Breast epithelium (tissue), 4 donors: ENCODE measurements at regions not wholly inside any gene's neighbourhood (a gene's known extent, or its start where the extent isn't known, plus 50 kb on each side); places are given as distances from the start of the nearest gene placed in this dataset.

Experiments used
- DNase-seq, 2 donors: peaks; one replicate each; pipeline ENCODE4 v3.0.0-alpha.2; 2019; ENCODE audit warnings: low spot score in 2 of 2
- H3K27ac ChIP-seq, 2 donors: fragments of 200-600 bp; sonication (generic) in 1 of 2; one replicate each; pipeline ENCODE4 v1.5.1; 2016 to 2019; ENCODE audit warnings: mild to moderate bottlenecking in 1 of 2
- H3K27me3 ChIP-seq, 2 donors: fragments of 200-600 bp; sonication (generic) in 1 of 2; one replicate each; pipeline versions ENCODE4 v1.5.1 to v1.6.0; 2017 to 2019; ENCODE audit warnings: control low read depth in 1 of 2, mild to moderate bottlenecking in 1 of 2
- H3K36me3 ChIP-seq: fragments of 200-600 bp; one replicate; pipeline ENCODE4 v1.5.1; 2019
- H3K4me1 ChIP-seq, 2 donors: fragments of 200-600 bp; sonication (generic); one replicate each; pipeline ENCODE4 v1.5.1; 2016 to 2019; ENCODE audit warnings: control low read depth in 1 of 2
- H3K4me3 ChIP-seq, 3 donors: fragments of 200-600 bp; sonication (generic); 1 replicate in 2 of 3; 2 replicates in 1 of 3; pipeline ENCODE4 v1.5.1; 2016 to 2019; ENCODE audit warnings: mild to moderate bottlenecking in 3 of 3, moderate library complexity in 2 of 3
- H3K9me3 ChIP-seq, 2 donors: fragments of 200-600 bp; sonication (generic) in 1 of 2; one replicate each; pipeline ENCODE4 v1.5.1; 2016 to 2019; ENCODE audit warnings: control low read depth in 1 of 2
- CTCF ChIP-seq, 3 donors: fragments of 450-650 bp; IDR thresholded peaks; one replicate each; pipeline ENCODE4 v1.5.1; 2016 to 2017; ENCODE audit warnings: antibody characterized with exemption in 3 of 3, mild to moderate bottlenecking in 3 of 3, moderate library complexity in 3 of 3
- POLR2A ChIP-seq: fragments of 450-650 bp; IDR thresholded peaks from one replicate; pipeline ENCODE4 v1.6.1; 2016; ENCODE audit warnings: antibody characterized with exemption, mild to moderate bottlenecking, moderate library complexity
- POLR2AphosphoS5 ChIP-seq, 3 donors: sonication (generic); formaldehyde crosslinking; IDR thresholded peaks; one replicate each; pipeline ENCODE4 v1.6.1; 2017; ENCODE audit warnings: antibody characterized with exemption in 3 of 3
- intact Hi-C: fragments of 100-400 bp; cut with DNase I; formaldehyde crosslinking; loops from one replicate; pipeline ENCODE4 v1.15.1; 2023; ENCODE audit warnings: low total_unique reads

- H3K4me1 ChIP-seq: no peaks in the 10 kb centered on the region
- no peak for TF ChIP-seq CTCF (IDR thresholded peaks at IDR 0.05)
- no peak for TF ChIP-seq POLR2AphosphoS5 (IDR thresholded peaks at IDR 0.05)
- no peak for TF ChIP-seq POLR2A
- intact Hi-C loops: no loop called here
- H3K4me3 ChIP-seq: no peak overlapping the region
- no peaks in the 10 kb centered on the region for H3K27me3 ChIP-seq
- no peaks in the 10 kb centered on the region for H3K36me3 ChIP-seq
- no peak for DNase-seq
- H3K27ac ChIP-seq: no peak overlapping the region
- no peaks in the 10 kb centered on the region for H3K9me3 ChIP-seq
These were observed 484.8 kb downstream of the ZSWIM6 start for GRCh38 chr5:61816585-61817450.

- TF ChIP-seq POLR2A: no peak
- TF ChIP-seq CTCF (IDR thresholded peaks at IDR 0.05): peak in 2 of 3 donors; percentile 32 to 34
- Histone ChIP-seq H3K4me3 (no peak overlapping the region), H3K4me1 (no peaks in the 10 kb centered on the region), H3K9me3 (no peaks in the 10 kb centered on the region), H3K36me3 (no peaks in the 10 kb centered on the region), H3K27ac (no peak overlapping the region), H3K27me3 (no peaks in the 10 kb centered on the region)
- intact Hi-C loops: no loop called here
- peak in 1 of 2 donors; percentile 24 for DNase-seq
These were observed 485.6 kb downstream of the ZSWIM6 start for GRCh38 chr5:61817472-61818326.

GRCh38 chr5:61820836-61821235, 485.2 kb upstream of the KIF2A start:
- no peak for DNase-seq
- no peak for TF ChIP-seq CTCF (IDR thresholded peaks at IDR 0.05)
- no peak for TF ChIP-seq POLR2AphosphoS5 (IDR thresholded peaks at IDR 0.05)
- no peak for TF ChIP-seq POLR2A
- H3K9me3 ChIP-seq: no peaks in the 10 kb centered on the region
- intact Hi-C loops: no loop called here
- no peaks in the 10 kb centered on the region for H3K36me3 ChIP-seq
- no peak overlapping the region for H3K4me3 ChIP-seq
- no peaks in the 10 kb centered on the region for H3K4me1 ChIP-seq
- H3K27me3 ChIP-seq: no peaks in the 10 kb centered on the region
- no peak overlapping the region for H3K27ac ChIP-seq

- intact Hi-C loops: no loop called here
- Histone ChIP-seq H3K9me3 (no peaks in the 10 kb centered on the region), H3K4me1 (no peaks in the 10 kb centered on the region), H3K4me3 (no peak overlapping the region), H3K27me3 (no peaks in the 10 kb centered on the region), H3K36me3 (no peaks in the 10 kb centered on the region), H3K27ac (no peak overlapping the region)
- no peak for TF ChIP-seq POLR2A
- TF ChIP-seq POLR2AphosphoS5 (IDR thresholded peaks at IDR 0.05): no peak
- TF ChIP-seq CTCF (IDR thresholded peaks at IDR 0.05): no peak
- DNase-seq: no peak
These were observed 484.4 kb upstream of the KIF2A start for GRCh38 chr5:61821561-61821960.

- Histone ChIP-seq H3K27ac (no peak overlapping the region), H3K36me3 (no peaks in the 10 kb centered on the region), H3K9me3 (no peaks in the 10 kb centered on the region), H3K27me3 (no peaks in the 10 kb centered on the region), H3K4me1 (no peaks in the 10 kb centered on the region), H3K4me3 (no peak overlapping the region)
- intact Hi-C loops: no loop called here
- TF ChIP-seq CTCF (IDR thresholded peaks at IDR 0.05) (no peak), POLR2A (no peak), POLR2AphosphoS5 (IDR thresholded peaks at IDR 0.05) (no peak)
- no peak for DNase-seq
These were observed 483.4 kb upstream of the KIF2A start for GRCh38 chr5:61822584-61822983.
